Spleen (tissue), 7 donors: ENCODE measurements at regions not wholly inside any gene's neighbourhood (a gene's known extent, or its start where the extent isn't known, plus 50 kb on each side); places are given as distances from the start of the nearest gene placed in this dataset.

Experiments
- CTCF ChIP-seq, 11 experiments: fragments of 200-600 bp in 7 of 11; fragments of 450-650 bp in 4 of 11; sonication (generic) in 4 of 11; IDR thresholded peaks in 8 of 11; conservative IDR thresholded peaks in 3 of 11; 1 replicate in 7 of 11; 2 replicates in 4 of 11; pipeline versions ENCODE4 v1.4.0 to v1.8.0; 2016 to 2021; ENCODE audit warnings: antibody characterized with exemption in 11 of 11, inconsistent platforms in 4 of 11, mild to moderate bottlenecking in 1 of 11
- POLR2A ChIP-seq, 3 donors: fragments of 450-650 bp; IDR thresholded peaks; one replicate each; pipeline ENCODE4 v1.5.1; 2017; ENCODE audit warnings: antibody characterized with exemption in 3 of 3, mild to moderate bottlenecking in 1 of 3
- donor health status: DM: no; HTN: no; CAD: no; lungs with moderate emphysema.
- donor health status: DM: no; HTN: no; CAD: no.
- donor health status: DM: no; HTN: no; CAD: no.

GRCh38 chr11:25449091-25449490 is 882.8 kb upstream of the ANO3 start:
- TF ChIP-seq CTCF (IDR thresholded peaks at IDR 0.05 in 8 of 11, conservative IDR thresholded peaks at IDR 0.05 in 3 of 11): no peak
- no peak for TF ChIP-seq POLR2A (IDR thresholded peaks at IDR 0.05)
